OCI-LY7 (cell line): ENCODE measurements at regions not wholly inside any gene's neighbourhood (a gene's known extent, or its start where the extent isn't known, plus 50 kb on each side); places are given as distances from the start of the nearest gene placed in this dataset.

Experiments used
- CTCF ChIP-seq: fragments of 200-600 bp; sonication (generic); conservative IDR thresholded peaks from 2 replicates; pipeline ENCODE4 v1.5.1; 2014; ENCODE audit warnings: mild to moderate bottlenecking, antibody characterized with exemption, low read length, moderate library complexity, mixed read lengths
- EZH2phosphoT487 ChIP-seq: fragments of 200-600 bp; sonication (generic); IDR thresholded peaks from 2 replicates; pipeline ENCODE4 v1.6.1; 2018; ENCODE audit warnings: low read depth, borderline replicate concordance, mild to moderate bottlenecking, mixed run types, antibody characterized with exemption, low read length, moderate library complexity, mixed read lengths

DNA sequence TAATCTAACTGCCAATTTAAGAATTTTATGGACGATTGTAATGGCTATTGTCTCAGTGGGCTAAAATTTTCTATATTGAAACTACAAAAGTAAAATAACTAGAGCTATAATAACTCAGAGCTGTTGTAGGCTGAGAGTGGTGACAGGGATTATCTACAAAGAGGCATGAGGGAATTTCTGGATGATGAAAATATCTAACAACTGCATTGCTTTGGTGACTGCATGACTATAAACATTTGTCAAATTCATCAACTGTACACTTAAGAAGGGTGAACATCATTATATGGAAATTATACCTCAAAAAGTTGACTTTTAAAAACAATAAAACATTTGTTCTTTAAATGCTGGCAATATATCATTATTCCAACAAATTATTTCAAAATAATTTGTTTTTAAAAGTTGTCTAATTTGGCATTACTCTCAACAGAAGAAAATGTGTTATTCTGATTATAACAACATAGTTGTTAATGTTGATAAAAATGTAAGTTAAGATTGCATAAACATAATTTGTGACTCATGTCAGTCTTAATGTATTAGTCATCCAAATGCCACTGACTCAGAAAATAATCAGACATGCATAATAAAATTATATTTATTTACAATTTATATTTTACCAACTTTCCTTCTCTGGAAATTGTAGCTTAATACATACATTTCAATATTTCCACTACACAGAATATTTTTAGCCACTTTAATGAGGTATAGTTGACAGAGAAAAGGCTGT is 865.1 kb upstream of the VRK2 start:
- TF ChIP-seq EZH2phosphoT487 (no peak), CTCF (no peak)
